Left cardiac atrium (tissue), 4 donors: ENCODE measurements at regions not wholly inside any gene's neighbourhood (a gene's known extent, or its start where the extent isn't known, plus 50 kb on each side); places are given as distances from the start of the nearest gene placed in this dataset.

Experiments
- ATAC-seq, 2 donors: fragments of 200-7000 bp; cut with Tn5 transposase; one replicate each; pipeline ENCODE4 v1.9.1; 2020; ENCODE audit warnings: mild to moderate bottlenecking in 2 of 2, moderate library complexity in 2 of 2
- DNase-seq: peaks from one replicate; pipeline ENCODE4 v3.0.0-alpha.2; 2020
- intact Hi-C, 2 donors: fragments of 100-400 bp; cut with DNase I; formaldehyde crosslinking; loops; one replicate each; pipeline versions ENCODE4 v1.14.1 to v1.15.1; 2022 to 2023
- donor health status: DM: no; HTN: yes; CAD: no.
- donor health status: DM: no; HTN: yes; CAD: no; lungs with severe emphysema.
- donor health status: DM: yes; HTN: yes; CAD: no.
- donor health status: Dilated cardiomyopathy.

- ATAC-seq (no peak), DNase-seq (no peak)
- intact Hi-C loops: no loop called here
Observed at GRCh38 chr13:90532861-90533492, 814.5 kb upstream of the MIR17HG start.

- DNase-seq (no peak), ATAC-seq (no peak)
- intact Hi-C loops: no loop called here
Observed at GRCh38 chr13:90533866-90534265, 813.6 kb upstream of the MIR17HG start.

GRCh38 chr13:90534617-90535370 lies 812.7 kb upstream of the MIR17HG start:
- intact Hi-C loops: no loop called here

GRCh38 chr13:90535421-90535820 lies 812.1 kb upstream of the MIR17HG start:
- ATAC-seq: no peak
- DNase-seq: no peak
- intact Hi-C loops: no loop called here

More at GRCh38 chr13:90534617-90535370, 812.7 kb upstream of the MIR17HG start:
- DNase-seq (no peak), ATAC-seq (peak; percentile 19 to 47)

- DNase-seq: no peak
- intact Hi-C loops: no loop called here
- ATAC-seq: no peak
Observed at GRCh38 chr13:90538063-90538462, 809.4 kb upstream of the MIR17HG start.

- intact Hi-C loops: no loop called here
- DNase-seq (no peak), ATAC-seq (no peak)
Observed at GRCh38 chr13:90541346-90541745, 806.1 kb upstream of the MIR17HG start.

- ATAC-seq: no peak
- intact Hi-C loops: no loop called here
- no peak for DNase-seq
Observed at GRCh38 chr13:90542959-90543505, 804.5 kb upstream of the MIR17HG start.

DNA sequence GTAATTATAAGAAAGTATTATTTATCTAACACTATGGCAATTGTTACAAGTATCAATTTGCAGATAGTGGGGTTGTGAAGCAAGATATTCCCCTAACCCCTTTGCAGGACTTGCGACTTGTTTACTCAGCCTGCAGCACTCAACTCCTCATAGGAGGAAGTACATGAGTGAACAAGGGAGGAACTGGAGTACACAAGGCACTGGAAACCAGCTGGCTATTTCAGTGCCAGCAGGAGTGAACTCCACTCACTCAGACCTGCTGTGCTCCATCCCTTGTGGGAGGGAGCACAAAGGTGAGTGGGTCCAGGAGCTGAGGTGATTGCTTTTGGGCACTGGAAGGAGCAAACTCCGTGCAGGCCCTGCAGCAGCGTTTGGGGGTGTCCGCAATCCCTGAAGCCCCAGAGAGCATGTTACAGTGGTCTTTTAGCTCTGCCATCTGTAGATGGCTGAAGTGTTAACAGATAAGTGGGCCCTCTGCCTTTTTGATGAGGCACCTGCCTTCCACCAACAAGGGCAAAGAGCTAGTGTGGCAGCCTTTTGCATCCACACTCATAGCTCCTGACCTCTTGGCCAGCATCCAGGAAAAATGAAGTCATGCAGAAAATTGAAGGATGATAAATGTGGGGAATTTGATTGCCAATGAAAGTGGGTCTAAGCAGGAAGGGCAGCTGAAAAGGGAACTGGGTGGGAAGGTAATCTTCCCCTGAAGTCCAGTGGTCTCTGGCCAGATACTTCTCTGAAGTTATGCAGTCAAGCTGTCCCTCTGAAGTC lies 802.2 kb upstream of the MIR17HG start:
- DNase-seq (no peak), ATAC-seq (no peak)
- intact Hi-C loops: no loop called here

DNA sequence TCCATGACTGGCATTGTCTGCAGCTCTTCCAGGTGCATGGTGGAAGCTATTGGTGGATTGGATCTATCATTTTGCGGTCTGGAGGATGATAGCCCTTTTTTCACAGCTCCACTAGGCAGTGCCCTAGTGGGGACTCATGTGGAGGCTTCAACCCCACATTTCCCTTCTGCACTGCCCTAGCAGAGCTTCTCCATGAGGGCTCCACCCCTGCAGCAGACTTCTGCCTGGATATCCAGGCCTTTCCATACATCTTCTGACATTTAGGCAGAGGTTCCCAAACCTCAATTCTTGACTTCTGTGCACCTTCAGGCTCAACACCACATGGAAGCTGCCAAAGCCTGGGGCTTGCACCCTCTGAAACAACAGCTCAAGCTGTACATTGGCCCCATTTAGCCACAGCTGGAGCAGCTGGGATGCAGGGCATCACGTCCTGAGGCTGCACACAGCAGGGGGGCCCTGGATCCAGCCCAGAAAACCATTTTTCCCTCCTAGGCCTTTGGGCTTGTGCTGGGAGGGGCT lies 800.2 kb upstream of the MIR17HG start:
- ATAC-seq (no peak), DNase-seq (no peak)
- intact Hi-C loops: no loop called here

DNA sequence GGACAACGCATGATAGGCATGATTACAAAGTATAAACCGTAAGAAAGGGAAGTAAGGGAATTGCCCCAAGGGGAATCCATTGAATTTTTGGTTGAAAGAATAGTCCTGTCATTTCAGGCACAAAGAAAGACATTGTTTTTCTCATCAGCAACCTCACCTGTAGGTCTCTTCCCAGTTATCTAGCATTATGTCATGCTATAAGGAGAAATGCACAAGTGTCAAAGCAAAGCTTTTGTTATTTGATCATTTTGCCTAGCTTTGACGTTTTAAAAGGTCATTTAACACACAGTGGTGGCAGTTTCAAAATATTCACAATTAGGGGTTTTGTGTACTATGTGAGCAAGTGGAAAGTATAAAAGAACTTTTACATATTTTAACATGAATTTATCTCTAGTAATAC lies 796.2 kb upstream of the MIR17HG start:
- ATAC-seq: no peak
- intact Hi-C loops: no loop called here
- no peak for DNase-seq

DNA sequence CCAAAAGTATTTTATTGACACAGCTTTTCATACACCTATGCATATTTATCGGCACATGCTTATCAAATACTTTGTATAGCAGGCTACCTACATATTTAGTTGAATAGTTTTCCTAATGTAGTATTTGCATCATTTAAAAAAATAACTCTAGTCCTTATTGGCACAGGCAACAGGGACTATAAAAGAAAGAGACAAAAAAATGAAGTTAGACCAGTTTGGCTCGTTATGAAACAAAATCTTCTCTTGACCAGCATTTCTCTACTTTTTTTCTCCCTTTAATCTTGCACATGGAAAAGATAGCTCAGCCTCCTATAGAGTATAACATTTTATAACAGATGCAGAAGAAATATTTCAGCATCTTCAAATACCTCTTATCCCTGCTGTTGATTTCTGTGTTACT lies 794.8 kb upstream of the MIR17HG start:
- intact Hi-C loops: no loop called here
- DNase-seq: no peak
- no peak for ATAC-seq

DNA sequence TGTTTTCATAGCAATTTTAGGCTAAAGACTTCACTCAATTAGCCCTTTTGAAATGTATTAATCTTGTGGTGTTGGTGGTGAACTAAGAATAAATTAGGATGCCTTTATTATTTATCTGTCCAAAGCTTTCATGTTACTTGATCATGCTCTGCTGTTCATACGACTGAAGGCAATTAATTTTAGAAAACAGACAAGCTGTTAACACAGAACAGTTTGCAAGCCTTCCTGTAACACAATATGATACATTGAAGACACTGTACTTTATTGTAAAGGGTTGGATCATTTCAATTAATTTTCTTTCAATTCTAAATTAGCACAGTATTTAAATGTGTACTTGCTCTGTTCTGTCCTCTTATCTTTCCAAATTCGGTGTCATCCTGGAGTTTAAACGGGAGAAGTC lies 794.3 kb upstream of the MIR17HG start:
- DNase-seq: no peak
- no peak for ATAC-seq
- intact Hi-C loops: no loop called here

- intact Hi-C loops: no loop called here
- DNase-seq: no peak
Observed at GRCh38 chr13:90557626-90558025, 789.9 kb upstream of the MIR17HG start.

GRCh38 chr13:90562443-90562842 lies 785.0 kb upstream of the MIR17HG start:
- ATAC-seq (no peak), DNase-seq (no peak)
- intact Hi-C loops: no loop called here

More at GRCh38 chr13:90557626-90558025, 789.9 kb upstream of the MIR17HG start:
- no peak for ATAC-seq

DNA sequence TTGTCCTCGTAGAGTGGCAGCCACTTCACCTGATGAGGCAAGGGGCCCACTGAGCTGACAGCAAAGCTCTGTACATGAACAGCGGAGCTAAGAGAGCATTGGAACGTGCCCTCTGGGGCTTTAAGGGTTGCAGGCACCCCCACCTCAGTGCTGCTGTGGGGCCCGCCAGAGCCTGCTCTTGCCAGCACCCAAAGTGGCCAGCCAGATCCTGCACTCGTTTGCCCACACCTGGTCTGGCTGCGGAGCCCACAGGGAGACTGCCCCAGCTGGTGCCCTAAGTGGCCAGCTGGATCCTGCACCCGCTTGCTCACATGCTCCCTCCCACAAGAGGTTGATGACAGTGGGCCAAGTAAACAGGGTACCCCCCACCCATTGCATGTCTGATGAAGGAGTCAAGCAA lies 783.4 kb upstream of the MIR17HG start:
- intact Hi-C loops: no loop called here
- DNase-seq: no peak
- no peak for ATAC-seq

DNA sequence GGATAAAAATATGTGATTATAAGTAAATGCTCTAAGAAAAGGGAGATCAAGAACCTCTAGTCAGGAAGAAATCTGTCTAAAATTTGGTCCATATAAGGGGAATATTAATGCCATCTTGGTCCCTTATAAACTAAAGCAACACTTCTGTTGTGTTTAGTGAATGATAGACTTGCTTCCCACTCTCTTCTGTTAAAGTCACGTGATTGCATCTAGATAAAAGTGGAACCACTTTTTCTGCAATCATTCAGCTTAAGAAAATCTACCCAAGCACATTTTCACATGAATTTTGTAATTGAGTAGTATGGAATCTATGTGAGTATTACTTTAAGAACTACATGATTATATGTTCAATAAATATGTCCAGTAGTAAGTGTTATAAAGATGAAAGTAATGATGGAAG lies 782.9 kb upstream of the MIR17HG start:
- DNase-seq (no peak), ATAC-seq (no peak)
- intact Hi-C loops: no loop called here

- ATAC-seq: no peak
- DNase-seq: no peak
- intact Hi-C loops: no loop called here
Observed at GRCh38 chr13:90565985-90566713, 781.3 kb upstream of the MIR17HG start.

- intact Hi-C loops: no loop called here
- DNase-seq (no peak), ATAC-seq (no peak)
Observed at GRCh38 chr13:90568165-90568564, 779.3 kb upstream of the MIR17HG start.

DNA sequence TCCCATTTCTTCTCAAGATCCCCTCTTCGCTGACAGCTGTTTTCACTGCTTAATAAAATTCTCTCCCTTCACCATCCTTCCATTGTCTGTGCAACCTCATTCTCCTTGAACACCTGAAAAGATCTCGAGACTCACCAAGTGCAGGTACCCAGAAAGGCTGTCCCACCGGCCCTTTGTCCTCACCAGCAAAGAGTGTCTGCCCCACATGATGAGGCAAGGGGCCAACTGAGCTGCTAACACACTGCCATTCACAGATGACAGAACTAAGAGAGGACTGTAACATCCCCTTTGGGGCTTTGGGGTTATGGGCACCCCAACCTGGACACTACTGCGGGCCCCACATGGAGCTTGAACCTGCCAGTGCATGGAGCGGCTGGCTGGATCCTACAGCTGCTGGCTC lies 771.4 kb upstream of the MIR17HG start:
- ATAC-seq: no peak

More for the DNA sequence above, 771.4 kb upstream of the MIR17HG start:
- no peak for DNase-seq
- intact Hi-C loops: no loop called here
